KG1 (cell line): ENCODE measurements at regions not wholly inside any gene's neighbourhood (a gene's known extent, or its start where the extent isn't known, plus 50 kb on each side); places are given as distances from the start of the nearest gene placed in this dataset.
"Not testable (repeated sequence)": the region's sequence is repeated elsewhere in the genome, so short reads cannot be mapped to it uniquely, and the experiment has no call there.

Source experiments
- DNase-seq: peaks from one replicate; lab custom pipeline; 2025; lab: John Stamatoyannopoulos, UW

DNA sequence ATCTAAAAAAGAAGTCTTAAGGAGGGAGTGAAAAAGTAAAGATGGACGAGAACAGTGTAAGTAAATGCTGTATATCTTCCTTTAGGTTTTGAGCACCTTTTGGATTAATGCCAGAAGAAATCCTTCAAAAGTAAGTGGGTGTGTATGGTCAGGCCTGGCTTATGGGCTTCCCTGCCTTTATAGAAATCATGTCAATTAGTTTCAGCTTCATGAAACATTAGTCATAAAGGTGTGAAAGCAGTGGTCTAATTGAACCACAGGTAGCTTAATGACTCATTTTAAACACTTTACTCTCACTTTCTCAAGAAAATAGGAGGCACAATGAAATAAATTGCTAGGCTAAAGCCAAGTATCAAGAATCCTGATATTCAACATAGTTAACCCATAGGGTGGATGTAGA is 467.4 kb upstream of the DPPA4 start:
- DNase-seq = no peak

DNA sequence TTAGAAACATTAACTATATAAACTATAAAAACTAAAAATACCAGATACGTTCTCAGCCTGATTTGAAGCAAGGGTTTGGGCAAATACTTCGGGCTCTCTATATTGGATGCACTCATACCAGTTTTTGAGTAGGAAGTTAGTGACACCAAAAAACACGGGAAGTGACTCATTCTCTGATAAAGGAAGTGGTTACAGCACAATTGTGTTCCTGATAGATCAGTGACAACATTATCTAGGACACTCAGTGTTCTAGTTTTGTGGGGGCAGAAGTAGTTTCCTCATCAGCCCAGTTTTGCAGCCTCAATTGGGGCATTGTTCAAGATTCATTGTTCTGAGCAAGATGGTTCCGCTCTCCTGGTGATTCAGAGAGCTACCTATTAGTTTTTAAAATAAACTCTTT is 469.6 kb upstream of the DPPA4 start:
- peak; percentile 65 for DNase-seq

DNA sequence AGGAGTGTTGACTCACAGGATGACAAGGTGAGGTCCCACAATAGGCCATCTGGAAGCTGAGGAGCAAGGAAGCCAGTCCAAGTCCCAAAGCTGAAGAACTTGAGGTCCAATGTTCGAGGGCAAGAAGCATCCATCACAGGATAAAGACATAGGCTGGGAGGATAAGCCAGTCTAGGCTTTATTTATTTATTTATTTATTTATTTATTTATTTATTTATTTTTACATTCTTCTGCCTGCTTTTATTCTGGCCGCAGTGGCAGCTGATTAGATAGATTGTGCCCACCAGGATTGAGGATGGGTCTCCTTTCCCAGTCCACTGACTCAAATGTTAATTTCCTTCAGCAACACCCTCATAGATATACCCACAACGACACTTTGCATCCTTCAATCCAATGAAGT is 472.2 kb upstream of the DPPA4 start:
- no peak for DNase-seq

DNA sequence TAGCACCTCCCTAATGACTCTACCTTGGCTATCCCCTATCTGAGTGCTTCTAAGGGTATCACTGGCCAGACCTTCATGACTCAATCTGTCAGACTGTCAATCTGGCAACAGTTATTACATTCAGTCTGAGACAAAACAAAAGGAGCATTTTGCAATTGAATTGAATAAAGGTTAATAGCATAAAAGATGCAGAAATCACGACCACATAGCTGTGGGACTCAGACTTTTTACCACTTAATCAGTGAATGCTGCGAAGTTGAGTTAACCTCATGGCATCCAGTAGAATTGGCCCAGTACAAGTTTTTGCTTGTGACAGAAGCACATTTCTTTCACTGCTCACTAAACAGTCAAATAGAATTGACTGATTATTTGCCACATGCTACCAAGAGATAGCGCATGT is 480.7 kb upstream of the DPPA4 start:
- no peak for DNase-seq

DNA sequence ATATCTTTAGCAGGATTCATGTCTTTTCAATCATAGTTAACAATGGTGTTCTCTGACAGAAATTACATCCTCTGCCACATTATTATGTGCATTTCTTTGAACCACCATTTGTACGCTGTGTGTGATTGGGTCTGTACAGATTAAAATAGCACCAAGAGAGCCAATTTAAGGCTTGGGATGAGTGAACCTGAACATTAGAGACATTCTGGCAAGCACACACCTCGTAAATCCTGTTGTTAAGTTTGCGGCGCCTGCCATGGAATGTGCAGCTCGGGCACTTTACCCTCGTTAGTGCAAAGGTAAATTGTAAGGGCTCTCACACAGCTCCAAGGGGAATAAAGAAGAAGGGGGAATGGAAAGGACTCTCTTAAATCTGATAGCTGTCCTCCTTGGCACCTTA is 482.4 kb upstream of the DPPA4 start:
- no peak for DNase-seq

DNA sequence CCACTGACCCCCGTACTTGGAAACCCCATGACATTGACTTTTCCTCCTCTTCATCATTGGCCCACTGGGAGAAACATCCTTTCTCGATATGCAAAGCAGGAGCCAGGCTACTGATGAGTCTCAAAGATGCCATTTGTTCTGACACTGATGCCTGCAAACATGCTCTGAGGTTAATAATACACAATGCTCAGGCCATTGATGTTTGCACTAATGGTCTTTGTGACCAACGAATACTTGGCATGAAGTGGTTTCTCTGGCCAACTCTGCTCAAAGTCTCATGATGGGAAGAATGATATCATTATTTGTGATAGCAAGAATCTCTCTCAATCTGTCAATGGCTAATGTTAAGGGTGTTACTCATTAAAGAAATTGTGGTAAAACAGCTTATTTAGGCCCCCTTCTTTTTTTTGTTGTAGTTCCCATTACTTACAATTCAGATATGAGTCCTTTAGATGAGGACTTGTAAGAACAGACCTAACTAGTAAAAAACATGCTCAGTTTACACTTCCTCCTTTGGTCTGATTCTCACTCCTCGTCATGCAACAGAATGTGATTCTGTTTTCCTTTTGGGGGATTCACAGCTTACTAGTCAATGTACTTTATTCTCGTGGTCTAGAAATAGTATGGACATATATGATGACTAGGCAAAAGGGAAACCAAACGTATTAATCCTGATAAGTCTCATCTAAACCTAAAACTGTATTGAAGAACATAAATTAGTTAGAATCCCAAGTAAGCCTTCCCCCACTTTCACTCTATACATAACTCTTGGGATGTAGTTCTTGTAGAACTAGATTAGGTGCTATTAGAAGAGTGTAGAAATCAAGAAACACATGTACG is 488.8 kb upstream of the DPPA4 start:
- DNase-seq = no peak

DNA sequence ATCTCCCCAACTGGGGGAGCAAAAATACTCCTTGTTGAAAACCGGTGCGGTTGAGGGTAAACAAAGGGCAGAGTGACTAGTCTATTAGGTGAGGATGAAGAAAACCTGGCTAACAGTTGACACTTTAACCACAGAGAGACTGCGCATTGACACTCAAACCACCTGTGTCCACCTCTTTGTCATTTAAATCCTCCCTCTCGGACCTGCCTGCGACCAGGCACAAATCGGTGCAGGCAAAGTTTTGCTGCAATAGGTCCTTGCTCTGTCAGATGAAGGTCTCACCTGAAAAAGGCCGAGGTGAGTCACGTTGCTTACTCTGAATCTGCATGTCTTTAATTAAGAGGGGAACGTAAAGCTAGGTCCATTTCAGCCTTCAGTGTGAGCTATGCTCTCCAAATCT is 494.1 kb upstream of the DPPA4 start:
- no peak for DNase-seq

DNA sequence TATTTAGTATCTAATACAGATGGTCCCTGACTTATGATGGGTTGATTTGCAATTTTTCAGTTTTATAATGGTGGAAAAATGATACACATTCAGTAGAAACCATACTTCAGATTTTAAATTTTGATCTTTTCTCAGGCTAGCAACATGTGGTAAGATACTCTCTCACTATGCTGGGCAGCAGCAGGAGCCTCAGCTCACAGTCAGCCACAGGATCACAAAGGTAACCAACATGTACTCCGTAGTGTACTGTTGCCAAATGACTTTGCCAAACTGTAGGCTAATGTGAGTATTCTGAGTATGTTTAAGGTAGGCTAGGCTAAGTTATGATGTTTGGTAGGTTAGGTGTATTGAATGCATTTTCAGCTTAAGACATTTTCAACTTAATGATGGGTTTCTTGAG is 498.6 kb upstream of the DPPA4 start:
- no peak for DNase-seq

DNA sequence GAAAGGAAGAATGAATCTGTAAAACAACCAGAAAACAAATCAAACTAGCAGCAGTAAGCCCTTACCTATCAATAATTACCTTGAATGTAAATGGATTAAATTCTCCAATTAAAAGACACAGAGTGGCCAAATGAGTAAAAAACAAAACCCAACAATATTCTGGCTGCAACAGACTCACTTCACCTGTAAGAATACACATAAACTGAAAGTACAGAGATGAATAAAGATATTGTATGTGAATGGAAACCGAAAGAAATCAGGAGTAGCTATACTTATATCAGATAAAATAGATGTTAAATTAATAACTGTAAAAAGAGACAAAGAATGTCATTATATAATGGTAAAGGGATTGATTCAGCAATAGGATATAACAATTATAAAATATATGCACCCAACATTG is 514.5 kb upstream of the DPPA4 start:
- no peak for DNase-seq

DNA sequence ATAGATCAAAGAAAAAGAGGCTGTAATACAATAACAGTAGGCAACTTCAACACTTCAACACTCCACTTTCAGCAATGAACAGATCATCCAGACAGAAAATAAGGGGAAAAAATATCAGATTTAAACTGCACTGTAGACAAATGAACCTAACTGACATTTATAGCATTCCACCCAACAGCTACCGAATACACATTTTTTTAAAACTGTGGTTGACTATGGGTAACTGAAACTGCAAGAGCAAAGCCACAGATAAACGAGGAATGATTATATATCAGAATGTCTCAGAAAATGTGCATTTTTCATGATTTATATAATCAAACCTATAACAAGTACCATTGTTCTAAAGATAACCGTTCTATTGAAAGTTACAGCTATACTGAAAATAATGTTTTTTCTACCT is 514.9 kb upstream of the DPPA4 start:
- DNase-seq = no peak

DNA sequence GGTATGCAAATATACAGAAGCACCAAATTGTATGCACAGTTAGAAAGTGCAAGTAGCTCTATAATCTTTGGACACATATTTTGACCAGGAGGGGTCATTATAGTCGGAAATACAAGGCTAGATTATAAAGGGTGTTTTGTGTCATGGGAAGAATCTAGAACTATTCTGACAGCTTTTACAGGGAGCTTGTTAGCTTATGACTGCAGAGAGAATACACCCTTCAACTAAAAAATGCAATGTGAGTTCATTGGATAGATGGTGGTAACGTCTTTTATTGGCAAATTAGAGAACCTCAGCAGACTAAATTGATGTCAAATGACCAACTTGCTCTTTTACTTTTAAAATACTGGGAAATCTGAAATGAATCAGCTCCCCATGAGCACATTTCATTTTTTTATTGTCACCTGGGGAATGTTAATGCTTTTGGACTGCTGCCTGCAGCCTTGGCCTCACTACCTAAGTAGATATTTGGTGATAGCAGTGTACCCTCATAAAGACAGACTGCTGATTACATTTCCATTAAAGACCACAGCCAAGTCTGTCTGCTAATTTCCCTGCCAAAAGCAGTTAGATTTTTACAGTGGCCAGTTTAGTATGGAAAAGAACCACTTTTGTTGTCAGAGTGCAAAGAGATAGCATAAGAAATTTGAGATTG is 515.9 kb upstream of the DPPA4 start:
- DNase-seq = no peak

DNA sequence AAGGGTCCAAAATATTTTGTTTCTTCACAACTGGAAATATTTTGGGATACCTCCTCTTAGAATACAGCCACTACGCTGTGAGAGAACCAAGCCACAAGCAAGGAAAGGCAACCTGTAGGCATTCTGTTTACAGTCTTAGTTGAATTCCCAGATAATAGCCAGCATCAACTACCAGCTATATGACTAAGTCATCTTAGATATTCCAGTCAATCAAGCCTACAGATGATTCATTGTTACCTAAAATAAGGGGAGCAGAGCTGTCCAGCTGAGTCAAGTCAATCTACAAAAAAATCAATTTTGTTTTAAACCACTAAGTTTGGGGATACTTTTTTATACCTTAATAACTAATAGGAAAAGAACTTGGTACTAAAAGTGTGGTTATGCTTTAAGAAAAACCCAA is 526.4 kb upstream of the DPPA4 start:
- no peak for DNase-seq

DNA sequence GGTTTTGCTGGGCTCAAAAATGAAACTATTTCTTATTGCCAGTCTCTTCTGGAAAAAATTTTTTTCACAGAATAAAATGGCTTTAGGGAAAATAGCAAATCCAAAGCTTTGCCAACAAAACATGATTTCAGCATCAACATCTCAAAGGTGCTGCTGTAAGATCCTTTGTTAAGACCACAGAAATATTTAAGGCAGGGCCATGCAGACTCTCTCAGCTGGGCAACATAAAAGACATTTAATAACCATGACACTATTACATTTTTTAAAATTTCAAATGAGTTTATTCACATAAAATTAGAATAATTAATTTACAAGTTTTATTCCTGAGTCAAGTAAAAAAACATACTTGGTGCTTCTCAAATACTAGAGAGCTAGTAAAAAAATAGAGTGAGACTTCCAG is 527.1 kb upstream of the DPPA4 start:
- no peak for DNase-seq

DNA sequence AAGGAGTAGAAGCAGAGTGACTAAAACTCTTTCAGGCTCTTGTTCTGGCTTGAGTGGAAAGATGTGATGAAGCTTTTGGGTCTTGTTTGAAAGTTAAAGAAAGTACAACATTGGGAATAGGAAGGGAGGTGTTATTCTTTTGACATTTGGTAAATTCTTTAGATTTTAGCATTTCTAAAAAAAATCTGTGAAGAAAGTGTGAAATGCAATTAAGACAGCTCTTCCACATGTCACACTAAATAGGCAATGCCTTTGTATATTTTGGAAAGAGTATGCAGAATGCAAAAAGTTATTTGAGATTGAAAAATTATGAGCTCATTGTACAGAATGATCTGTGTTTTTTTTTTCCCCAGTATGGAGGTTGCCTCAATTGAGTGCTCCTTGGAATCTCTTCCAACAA is 532.2 kb upstream of the DPPA4 start:
- no peak for DNase-seq

DNA sequence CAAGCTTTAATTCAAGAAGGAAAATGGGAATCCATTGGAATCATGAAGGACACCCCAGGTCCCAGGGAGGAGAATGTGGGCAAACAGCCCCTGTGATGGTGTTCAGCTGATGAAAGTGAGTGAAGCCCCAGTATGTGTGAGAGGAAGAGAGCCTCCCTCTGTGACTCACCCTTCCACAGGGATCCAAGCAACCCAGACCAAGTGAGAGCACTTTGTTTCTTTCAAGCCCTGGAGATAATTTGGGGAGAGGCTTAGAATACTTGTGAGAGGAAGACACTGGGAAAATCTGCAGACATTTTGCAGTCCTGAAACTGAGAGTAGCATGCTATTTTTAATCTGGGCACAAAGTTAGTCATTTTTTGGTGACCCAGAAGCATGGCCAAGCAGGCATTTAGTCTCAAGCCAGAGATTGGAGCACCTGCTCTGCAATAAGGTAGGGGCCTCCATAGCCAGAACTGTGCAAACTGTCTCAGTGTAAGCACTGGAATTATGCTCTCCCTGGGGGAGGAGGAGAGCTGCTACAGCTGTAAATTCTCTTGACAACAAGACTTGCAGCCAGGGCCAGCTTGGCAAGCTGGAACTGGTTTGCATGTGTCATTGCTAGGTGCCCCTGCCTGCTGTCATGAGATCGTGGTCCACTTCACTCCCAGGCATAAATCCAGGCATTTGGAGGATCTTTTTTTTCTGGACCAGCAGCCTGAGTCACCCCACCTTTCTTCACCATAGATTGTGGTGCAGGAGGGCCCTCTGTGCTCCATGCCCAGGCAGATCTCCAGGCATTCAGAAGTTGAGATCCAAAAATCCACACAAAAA is 537.8 kb upstream of the DPPA4 start:
- no peak for DNase-seq

DNA sequence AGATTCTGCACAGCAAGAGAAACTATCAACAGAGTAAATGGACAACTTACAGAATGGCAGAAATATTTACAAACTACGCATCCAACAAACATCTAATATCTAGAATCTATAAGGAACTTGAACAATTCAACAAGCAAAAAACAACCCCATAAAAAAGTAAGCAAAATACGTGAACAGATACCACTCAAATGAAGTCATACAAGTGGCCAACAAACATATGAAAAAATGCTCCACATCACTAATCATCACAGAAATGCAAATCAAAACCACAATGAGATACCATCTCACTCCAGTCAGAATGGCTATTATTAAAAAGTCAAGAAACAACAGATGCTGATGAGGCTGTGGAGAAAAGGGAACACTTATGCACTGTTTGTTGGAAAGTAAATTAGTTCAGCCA is 540.3 kb upstream of the DPPA4 start:
- not testable (repeated sequence) for DNase-seq

DNA sequence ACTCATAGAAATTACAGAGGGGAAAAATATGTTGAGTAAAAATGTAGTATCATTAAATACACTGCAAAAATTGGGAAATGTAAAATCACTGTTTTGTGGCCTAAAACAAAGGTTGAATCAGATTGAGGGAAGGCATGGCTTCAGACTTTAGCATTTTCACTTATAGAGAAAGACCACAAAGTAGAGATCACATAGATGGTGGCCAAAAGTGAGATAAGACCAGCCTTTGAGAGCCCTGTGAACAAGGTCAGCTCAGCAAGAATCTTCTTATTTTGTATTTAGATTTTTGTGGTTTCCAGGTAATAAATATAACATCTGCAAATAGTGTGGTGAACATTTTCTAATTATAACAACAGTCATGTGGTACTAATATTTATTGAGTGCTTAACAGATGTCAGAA is 544.8 kb upstream of the DPPA4 start:
- DNase-seq = no peak

DNA sequence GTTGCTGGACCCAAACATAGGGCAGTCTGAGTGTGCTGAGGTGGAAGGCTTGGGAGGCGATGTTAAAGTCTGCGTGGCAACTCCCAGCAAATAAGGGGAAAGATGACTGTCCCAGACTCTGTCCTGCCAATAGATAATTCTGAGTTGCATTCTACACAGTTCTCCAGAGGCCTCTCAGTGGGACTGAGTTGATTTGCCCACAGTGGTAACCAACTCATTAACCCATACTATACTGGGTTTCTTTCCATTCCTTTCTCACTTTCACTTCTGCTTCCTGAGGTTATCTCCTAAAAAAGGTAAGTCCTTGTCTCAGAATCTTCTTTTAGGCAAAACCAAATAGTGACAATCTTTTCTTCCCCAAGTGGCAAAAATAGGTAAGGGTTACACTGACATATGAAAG is 549.9 kb upstream of the DPPA4 start:
- DNase-seq = no peak

DNA sequence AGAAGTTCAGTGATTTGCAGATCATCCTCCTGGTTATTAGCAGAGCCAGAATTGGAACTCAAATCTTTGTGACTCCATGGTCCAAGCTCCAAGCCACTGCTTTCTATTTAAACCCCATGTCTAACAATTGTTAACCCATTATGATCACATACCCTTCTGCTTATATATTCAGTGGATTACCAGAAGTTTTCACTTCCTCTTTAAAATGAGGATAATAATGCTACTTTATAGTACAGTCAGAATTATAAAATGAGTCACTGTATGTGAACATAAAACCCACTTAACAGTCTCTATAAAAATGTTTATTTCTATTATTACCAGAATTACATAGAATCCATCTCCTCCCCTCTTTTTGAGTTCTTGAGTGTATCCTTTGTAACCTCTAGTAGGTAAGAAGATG is 550.7 kb upstream of the DPPA4 start:
- no peak for DNase-seq

DNA sequence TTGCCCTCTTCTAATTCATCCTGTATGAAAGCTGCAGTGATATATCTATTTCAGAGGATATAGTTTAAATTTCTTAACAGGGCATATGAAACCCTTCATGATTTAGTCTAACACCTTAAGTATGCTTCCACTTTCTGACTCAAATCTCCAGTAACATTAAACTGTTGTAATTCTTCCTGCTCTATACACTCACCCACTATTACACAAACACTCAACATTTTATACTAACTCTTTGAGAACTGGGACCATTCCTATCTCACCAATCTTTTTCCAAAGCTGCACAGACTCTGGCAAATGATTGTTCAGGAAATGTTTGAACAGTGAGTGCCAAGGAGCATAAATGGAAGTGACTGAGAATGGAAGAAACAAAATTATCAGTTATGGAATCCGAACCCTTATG is 560.4 kb upstream of the DPPA4 start:
- DNase-seq = no peak

DNA sequence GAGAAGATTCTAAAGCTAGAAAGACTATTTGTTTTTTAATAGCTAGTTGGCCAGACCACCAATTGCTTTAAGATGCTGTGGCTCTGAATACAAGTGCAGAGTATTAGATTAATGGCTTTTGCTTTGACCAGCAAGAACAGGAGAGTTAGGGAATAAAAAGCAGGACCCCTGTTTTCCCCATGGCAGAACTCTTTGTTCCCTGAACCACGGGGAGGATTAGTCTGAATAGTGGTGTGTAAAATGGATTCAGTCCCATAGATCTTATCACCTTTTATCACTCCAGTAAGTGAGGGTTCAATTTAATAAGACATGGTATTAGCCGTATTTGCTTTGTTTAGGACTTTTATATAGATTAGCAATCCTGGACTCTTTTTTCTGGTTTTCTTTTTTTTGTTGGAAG is 562.6 kb upstream of the DPPA4 start:
- no peak for DNase-seq

DNA sequence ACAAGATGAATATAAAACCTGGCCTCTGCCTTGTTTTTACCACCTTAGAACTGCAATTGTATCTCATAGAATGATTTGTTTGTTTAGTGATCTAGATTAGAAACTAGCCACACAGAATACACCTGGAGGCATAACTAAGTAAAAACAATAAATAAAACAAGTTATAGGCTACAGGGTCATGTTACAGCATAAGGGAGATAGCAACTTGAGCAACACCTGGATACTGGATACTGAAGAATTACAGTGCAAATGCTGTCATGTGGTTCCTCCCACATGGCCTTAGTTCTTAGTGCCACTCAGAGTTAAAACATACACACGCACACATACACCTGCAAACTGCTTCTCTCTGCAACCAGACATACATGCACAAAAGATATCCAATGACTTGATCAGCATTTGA is 563.4 kb upstream of the DPPA4 start:
- no peak for DNase-seq

DNA sequence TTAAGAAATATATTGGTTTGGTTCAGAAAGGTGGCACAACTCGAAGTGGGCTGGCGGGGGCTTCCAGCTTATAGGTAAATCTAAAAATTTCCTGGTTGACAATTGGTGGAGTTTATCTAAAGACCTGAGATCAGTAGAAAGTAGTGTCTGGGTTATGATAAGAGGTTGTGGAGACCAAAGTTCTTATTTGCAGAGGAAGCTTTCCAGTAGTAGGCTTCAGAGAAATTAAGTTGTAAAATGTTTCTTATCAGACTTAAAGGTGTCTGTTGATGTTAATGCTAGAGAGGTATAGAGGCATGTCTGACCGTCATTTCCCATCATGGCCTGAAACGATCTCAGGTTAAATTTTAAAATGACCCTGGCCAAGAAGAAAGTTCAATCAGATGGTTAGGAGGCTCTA is 565.2 kb upstream of the DPPA4 start:
- no peak for DNase-seq
